Muscle of leg (tissue), 3 donors: ENCODE measurements at regions not wholly inside any gene's neighbourhood (a gene's known extent, or its start where the extent isn't known, plus 50 kb on each side); places are given as distances from the start of the nearest gene placed in this dataset.

ENCODE experiments used
- DNase-seq: peaks from one replicate; pipeline ENCODE4 v3.0.0; 2013
- H3K27ac ChIP-seq: one replicate; pipeline ENCODE4 v1.5.1; 2013; ENCODE audit warnings: mild to moderate bottlenecking, low read length, control low read depth
- H3K27me3 ChIP-seq: one replicate; pipeline ENCODE4 v1.6.1; 2013; ENCODE audit warnings: low read length; ENCODE audit not compliant: control insufficient read depth, insufficient read depth
- H3K36me3 ChIP-seq: one replicate; pipeline ENCODE4 v1.6.1; 2013; ENCODE audit warnings: low read length; ENCODE audit not compliant: control insufficient read depth, insufficient read depth
- H3K4me1 ChIP-seq: one replicate; pipeline ENCODE4 v1.6.1; 2013; ENCODE audit warnings: low read length; ENCODE audit not compliant: control insufficient read depth, insufficient read depth
- H3K4me3 ChIP-seq: one replicate; pipeline ENCODE4 v1.5.1; 2013; ENCODE audit warnings: low read length, control low read depth
- H3K9me3 ChIP-seq: replicated peaks from 2 replicates; pipeline ENCODE4 v1.6.1; 2013; ENCODE audit warnings: low read depth, low read length; ENCODE audit not compliant: control insufficient read depth
- WGBS: methylation state at CpG from one replicate; pipeline ENCODE4 v1.1.5; 2013; ENCODE audit warnings: missing lambda C conversion rate; ENCODE audit not compliant: insufficient coverage; 5-methylcytosine and 5-hydroxymethylcytosine counted together

DNA sequence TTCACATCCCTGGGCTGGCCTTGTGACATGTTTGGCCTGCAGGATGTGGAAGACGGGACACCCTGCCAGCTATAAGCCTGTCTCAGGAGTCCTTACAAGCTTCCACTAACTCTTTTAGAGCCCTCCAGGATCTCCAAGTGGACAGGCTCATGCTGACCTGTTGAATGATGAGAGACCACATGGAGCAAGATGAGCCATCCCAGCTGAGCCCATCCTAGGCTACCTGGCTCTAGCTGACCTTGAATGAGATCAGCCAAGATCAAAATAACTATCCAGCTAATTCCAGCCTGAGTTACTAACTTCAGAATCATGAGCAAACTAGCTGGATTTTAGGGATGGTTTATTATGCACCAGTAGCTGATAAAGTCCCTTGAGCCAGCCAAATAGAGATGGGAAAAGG, 169.5 kb downstream of the TFAP2C start:
- peaks cover 3% of the 10 kb centered on the region for H3K27me3 ChIP-seq
- no peaks in the 10 kb centered on the region for H3K4me1 ChIP-seq
- DNase-seq: no peak
- 17% methylated on average over 1 of the region's 1 CpG for WGBS
- no peaks in the 10 kb centered on the region for H3K36me3 ChIP-seq
- H3K27ac ChIP-seq: no peak overlapping the region
- no peak overlapping the region for H3K4me3 ChIP-seq
- H3K9me3 ChIP-seq: peaks cover 5% of the 10 kb centered on the region

DNA sequence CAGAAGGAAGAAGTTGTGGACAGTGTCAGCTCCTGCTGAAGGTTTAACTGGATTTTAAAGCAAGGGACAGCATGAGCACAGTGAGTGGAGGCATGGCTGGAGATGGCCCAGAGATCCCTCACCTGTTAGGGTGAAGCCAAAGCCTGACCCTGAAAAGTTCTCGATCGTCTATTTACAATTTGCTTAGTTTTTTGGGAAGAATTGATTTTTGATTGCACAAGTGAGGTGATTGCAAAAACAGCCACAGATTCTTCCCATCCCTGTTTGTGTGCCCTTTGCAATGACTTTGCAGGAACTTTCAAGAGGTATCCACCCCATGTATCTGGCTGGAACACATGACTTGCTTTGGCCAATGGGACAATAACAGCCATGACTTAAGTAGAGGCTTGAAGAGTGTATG, 170.1 kb downstream of the TFAP2C start:
- H3K9me3 ChIP-seq: peaks cover 5% of the 10 kb centered on the region

DNA sequence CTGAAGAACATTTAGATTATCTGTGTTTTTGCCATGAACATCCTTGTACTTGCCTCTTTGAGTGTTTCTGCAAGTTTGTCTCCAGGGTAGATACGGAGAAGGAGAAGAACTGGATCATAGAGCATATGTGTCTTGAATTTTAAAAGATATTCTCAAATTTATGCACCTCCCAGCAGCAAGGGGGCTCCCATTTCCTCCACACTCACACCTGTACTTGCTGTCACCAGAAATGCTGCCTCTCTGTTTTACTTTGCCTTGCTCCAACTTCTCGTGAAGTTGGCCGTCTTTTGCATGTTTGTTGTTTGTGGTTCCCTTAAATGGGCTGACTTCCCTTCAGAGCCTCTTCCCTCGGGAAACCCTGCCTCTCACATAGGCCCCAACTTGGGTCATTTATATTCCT, 171.0 kb downstream of the TFAP2C start:
- no peak for DNase-seq
- Histone ChIP-seq H3K36me3 (no peaks in the 10 kb centered on the region), H3K4me1 (no peaks in the 10 kb centered on the region), H3K9me3 (peaks cover 5% of the 10 kb centered on the region), H3K4me3 (no peak overlapping the region), H3K27me3 (peaks cover 7% of the 10 kb centered on the region), H3K27ac (no peak overlapping the region)
- WGBS: no CpG with 5 or more reads among the region's 4 CpGs

More for the DNA sequence above, 170.1 kb downstream of the TFAP2C start:
- H3K27me3 ChIP-seq: peaks cover 3% of the 10 kb centered on the region
- H3K27ac ChIP-seq: no peak overlapping the region
- no peak overlapping the region for H3K4me3 ChIP-seq
- no peaks in the 10 kb centered on the region for H3K4me1 ChIP-seq
- DNase-seq: no peak
- no peaks in the 10 kb centered on the region for H3K36me3 ChIP-seq
- WGBS: no CpG with 5 or more reads among the region's 2 CpGs

DNA sequence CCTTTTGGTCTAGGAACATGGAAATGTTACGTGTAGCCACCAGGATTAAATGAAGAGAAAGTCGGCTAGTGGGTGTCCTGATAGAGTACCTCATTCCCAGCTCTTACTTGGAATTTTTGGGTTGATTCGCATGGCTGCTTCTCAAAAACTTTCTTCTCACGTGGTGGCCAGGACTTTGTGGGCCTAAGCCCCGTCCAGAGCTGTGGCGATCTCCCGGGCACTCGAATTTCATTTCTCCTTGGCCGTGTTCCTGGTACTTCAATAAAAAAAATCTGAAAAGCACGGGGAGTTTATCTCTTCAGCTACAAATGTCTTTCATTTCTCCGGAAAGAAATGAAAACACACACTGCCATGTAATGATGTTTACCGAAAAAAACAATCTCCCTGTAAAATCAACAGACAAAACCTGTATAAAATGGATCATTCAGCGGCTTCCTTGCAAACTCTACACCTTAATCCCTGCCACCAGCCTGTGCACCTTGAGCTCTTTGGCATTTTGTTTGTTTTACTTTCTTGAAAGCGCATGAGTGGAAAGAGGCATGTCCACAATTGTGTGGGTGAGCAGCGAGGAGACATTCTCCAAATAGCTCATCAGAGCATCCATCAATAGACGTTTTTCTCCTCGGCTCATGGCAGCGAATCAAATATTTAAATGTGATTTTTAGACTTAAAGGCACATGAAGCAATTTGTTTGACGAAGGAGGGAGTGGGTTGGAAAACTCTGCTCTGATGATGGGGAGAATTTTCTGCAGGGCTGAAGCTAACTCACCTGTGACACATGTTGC, 173.1 kb downstream of the TFAP2C start:
- Histone ChIP-seq H3K4me1 (no peaks in the 10 kb centered on the region), H3K27ac (no peak overlapping the region), H3K27me3 (peaks cover 9% of the 10 kb centered on the region), H3K4me3 (no peak overlapping the region), H3K36me3 (no peaks in the 10 kb centered on the region), H3K9me3 (peaks cover 5% of the 10 kb centered on the region)
- 43% methylated on average over 11 of the region's 19 CpGs for WGBS
- peak; percentile 6 for DNase-seq

DNA sequence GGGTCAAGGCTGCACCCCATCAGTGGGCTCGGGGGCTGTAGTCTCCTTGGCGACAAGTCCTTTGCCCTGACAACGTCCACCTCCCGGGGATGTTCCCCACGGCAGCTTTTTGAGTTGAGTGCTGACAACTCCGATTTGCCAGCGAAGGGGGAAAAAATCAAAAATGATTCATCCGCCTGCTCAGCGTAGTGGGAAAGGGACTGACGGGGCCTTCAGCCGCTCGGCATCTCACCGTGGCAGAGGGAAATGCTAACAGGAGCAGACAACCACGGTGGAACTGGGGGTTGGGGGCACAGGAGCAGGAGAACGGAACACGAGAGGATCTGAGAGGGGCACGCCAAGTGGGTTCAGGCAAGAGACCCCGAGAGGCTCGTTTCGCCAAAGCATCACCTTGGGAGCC, 173.7 kb downstream of the TFAP2C start:
- Histone ChIP-seq H3K27ac (no peak overlapping the region), H3K27me3 (peaks cover 14% of the 10 kb centered on the region), H3K36me3 (no peaks in the 10 kb centered on the region), H3K9me3 (peaks cover 5% of the 10 kb centered on the region), H3K4me1 (no peaks in the 10 kb centered on the region), H3K4me3 (no peak overlapping the region)
- WGBS: 67% methylated on average over 20 of the region's 20 CpGs
- DNase-seq: no peak

DNA sequence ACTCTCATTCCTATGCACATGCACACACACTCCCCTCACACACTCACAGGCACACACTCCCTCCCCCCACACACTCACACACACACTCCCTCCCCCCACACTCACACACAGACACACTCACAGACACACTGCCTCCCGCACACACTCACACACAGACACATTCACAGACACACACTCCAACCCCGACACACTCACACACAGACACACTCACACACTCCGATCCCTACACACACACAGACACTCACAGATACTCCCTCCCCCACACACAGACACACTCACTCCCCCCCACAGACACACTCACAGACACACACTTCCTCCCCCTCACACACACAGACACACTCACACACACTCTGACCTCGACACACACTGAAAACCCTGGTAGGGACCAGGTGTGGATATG, 176.2 kb downstream of the TFAP2C start:
- Histone ChIP-seq H3K4me1 (no peaks in the 10 kb centered on the region), H3K27me3 (peaks cover 31% of the 10 kb centered on the region), H3K9me3 (no peaks in the 10 kb centered on the region), H3K36me3 (no peaks in the 10 kb centered on the region), H3K4me3 (no peak overlapping the region), H3K27ac (no peak overlapping the region)
- WGBS: 72% methylated on average over 3 of the region's 4 CpGs
- no peak for DNase-seq

DNA sequence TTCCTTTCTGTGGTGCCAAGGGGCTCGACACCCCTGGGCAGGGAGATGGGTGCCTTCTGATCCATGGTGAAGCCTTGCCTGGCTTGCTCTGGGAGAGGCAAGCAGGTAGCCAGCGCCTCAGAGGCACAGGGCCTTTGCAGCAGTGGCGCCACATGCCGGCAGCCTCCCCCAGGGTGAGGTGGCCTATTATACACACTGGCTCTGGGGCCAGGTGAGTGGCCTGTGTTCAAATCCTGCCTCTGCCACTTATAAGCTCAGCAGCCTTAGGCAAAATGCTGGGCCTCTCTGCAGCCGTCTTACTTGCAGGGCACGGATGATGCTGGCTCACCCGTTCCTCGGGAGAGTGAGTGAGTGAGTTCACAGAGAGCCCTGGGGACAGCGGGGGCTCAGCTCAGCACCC, 176.9 kb downstream of the TFAP2C start:
- Histone ChIP-seq H3K9me3 (no peaks in the 10 kb centered on the region), H3K27ac (no peak overlapping the region)
- no peak for DNase-seq

DNA sequence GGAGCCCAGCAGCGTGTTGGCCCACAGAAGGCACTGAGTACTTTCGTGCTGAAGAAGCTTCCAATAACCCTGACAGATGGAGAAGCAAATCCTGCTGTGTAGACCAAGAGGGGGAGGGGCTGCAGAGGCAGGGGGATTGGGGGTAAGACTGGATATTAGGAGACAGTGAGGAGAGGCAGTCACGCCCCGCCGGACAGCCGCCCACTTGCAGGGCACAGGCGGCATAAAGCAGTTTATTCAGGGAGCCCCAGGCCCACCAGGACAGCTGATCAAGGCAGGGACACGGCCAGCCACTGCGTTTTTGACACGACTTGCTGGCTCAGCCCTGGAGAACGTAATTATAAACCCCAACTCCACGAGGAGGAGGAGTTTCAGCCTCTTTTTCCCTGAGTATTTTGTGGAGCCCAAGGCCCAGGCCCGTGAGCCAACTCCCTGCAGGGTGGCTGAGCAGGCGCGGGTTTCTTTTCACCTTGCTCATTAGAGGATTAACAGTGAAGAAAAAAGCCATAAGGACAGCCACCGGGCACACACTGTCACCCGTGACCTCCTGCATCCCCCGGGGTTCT, 177.9 kb downstream of the TFAP2C start:
- H3K27ac ChIP-seq: no peak overlapping the region
- 49% methylated on average over 9 of the region's 18 CpGs for WGBS
- H3K9me3 ChIP-seq: no peaks in the 10 kb centered on the region
- no peak overlapping the region for H3K4me3 ChIP-seq
- no peaks in the 10 kb centered on the region for H3K36me3 ChIP-seq
- no peaks in the 10 kb centered on the region for H3K4me1 ChIP-seq
- peaks cover 31% of the 10 kb centered on the region for H3K27me3 ChIP-seq
- DNase-seq: no peak

More for the DNA sequence above, 176.9 kb downstream of the TFAP2C start:
- no peaks in the 10 kb centered on the region for H3K36me3 ChIP-seq
- H3K27me3 ChIP-seq: peaks cover 31% of the 10 kb centered on the region
- 80% methylated on average over 9 of the region's 9 CpGs for WGBS
- no peak overlapping the region for H3K4me3 ChIP-seq
- H3K4me1 ChIP-seq: no peaks in the 10 kb centered on the region

DNA sequence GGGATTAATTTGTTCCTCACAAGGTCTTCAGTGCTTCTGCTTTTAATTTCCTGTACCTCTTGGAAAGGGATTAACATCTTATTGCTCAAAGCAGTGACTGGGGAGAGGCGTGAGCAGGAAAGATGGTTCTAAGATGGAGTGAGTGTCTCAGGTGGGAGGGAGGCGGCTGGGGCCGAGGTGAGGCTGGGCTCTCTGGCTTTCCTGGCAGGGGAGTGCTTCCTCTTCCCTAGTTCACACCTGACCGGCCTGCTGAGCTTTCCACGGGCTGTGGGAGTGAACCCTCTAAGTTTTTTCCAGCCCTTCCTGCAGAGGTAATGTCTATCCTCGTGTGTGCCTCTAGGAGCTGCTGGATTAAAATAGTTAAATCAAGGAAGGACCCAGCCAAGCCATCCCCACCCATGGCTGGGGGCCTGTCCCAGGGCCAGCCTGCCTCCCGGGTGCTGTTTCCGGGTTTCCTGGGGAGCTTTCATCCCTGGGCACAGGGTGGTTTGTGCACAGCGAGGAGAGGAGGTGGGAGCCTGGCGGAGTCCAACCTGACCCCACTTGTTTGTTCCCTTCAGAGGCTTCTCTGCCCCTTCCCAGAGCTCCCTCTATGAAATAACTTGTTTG, 179.1 kb downstream of the TFAP2C start:
- H3K36me3 ChIP-seq: no peaks in the 10 kb centered on the region
- no peaks in the 10 kb centered on the region for H3K9me3 ChIP-seq
- no peaks in the 10 kb centered on the region for H3K4me1 ChIP-seq
- H3K27ac ChIP-seq: no peak overlapping the region
- H3K4me3 ChIP-seq: no peak overlapping the region
- 21% methylated on average over 4 of the region's 10 CpGs for WGBS
- no peak for DNase-seq
- H3K27me3 ChIP-seq: peaks cover 28% of the 10 kb centered on the region

DNA sequence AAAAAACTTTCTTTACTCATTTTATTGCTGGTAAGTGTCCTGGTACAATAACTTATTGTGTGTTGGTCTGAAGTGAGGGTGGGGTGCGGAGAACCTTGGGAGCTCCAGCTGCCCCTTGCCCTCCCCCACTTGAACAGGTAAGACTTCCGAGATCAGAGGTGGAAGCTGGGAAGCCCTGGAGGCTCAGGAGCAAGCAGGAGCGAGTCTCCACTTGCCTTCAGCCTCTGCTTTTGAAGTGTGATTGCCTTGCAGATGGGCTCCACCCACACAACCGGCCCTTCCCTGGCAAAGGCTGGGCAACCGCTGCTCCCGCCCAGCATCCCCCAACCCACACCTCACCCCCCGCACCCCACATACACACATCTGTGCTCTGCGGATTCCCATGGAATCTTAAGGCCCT, 179.6 kb downstream of the TFAP2C start:
- no peak for DNase-seq
- Histone ChIP-seq H3K9me3 (no peaks in the 10 kb centered on the region), H3K4me3 (no peak overlapping the region), H3K4me1 (no peaks in the 10 kb centered on the region), H3K27me3 (peaks cover 28% of the 10 kb centered on the region), H3K36me3 (no peaks in the 10 kb centered on the region), H3K27ac (no peak overlapping the region)
- 11% methylated on average over 3 of the region's 8 CpGs for WGBS
